22Rv1 (cell line): ENCODE measurements at regions not wholly inside any gene's neighbourhood (a gene's known extent, or its start where the extent isn't known, plus 50 kb on each side); places are given as distances from the start of the nearest gene placed in this dataset.

Source experiments
- CTCF ChIP-seq: fragments of 450-650 bp; IDR thresholded peaks from 2 replicates; pipeline ENCODE4 v1.5.1; 2017; ENCODE audit warnings: mild to moderate bottlenecking
- ZFX ChIP-seq: fragments of 450-650 bp; IDR thresholded peaks from 2 replicates; pipeline ENCODE4 v1.6.1; 2017; ENCODE audit warnings: antibody characterized with exemption, borderline replicate concordance

- TF ChIP-seq CTCF (no peak), ZFX (no peak)
Measured at GRCh38 chr9:96158147-96158546, 143.8 kb downstream of the HSD17B3 start.
